ENCODE measurements at regions not wholly inside any gene's neighbourhood (a gene's known extent, or its start where the extent isn't known, plus 50 kb on each side); places are given as distances from the start of the nearest gene placed in this dataset.
A peak's percentile ranks its signal among the peaks of the same experiment; 100 is the strongest.

DNA sequence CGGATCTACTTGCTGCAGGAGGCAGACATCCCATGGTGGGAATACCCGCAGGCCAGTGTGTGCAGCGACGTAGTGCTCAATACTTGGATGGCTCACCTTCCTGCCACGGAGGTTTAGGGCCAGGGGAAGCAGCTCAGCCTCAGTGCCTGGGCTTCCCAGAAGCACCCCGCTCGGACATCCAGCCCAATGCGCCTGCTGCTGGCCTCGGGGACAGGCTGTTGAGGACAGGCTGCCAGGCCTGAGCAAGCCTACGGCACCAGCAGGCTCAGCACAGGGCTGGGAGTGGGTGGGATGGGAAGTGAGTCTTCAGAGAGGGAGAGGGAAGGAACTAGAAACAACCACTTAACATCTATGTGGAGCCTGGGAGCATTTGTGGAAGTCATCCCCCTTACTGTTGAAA lies 441.3 kb upstream of the MGMT start:
- no peaks in the 10 kb centered on the region for H3K4me1 ChIP-seq
- ATAC-seq (peak in 1 of 4 donors; percentile 31), DNase-seq (peak in 1 of 2 donors; percentile 62)
- TF ChIP-seq, protein P1, sequence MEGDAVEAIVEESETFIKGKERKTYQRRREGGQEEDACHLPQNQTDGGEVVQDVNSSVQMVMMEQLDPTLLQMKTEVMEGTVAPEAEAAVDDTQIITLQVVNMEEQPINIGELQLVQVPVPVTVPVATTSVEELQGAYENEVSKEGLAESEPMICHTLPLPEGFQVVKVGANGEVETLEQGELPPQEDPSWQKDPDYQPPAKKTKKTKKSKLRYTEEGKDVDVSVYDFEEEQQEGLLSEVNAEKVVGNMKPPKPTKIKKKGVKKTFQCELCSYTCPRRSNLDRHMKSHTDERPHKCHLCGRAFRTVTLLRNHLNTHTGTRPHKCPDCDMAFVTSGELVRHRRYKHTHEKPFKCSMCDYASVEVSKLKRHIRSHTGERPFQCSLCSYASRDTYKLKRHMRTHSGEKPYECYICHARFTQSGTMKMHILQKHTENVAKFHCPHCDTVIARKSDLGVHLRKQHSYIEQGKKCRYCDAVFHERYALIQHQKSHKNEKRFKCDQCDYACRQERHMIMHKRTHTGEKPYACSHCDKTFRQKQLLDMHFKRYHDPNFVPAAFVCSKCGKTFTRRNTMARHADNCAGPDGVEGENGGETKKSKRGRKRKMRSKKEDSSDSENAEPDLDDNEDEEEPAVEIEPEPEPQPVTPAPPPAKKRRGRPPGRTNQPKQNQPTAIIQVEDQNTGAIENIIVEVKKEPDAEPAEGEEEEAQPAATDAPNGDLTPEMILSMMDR (IDR thresholded peaks at IDR 0.05) = no peak
- no peak overlapping the region for H3K27ac ChIP-seq
- WGBS, 3 donors = 42 to 64% (median 55%) methylated on average over 9 to 10 of the region's 10 CpGs
- intact Hi-C loops (cut with DNase I) = loop anchor here in 1 of 2 donors (10.0 kb wide), 1 partner anchor 401 kb away; no protein-coding TSS in a partner anchor
- no peaks in the 10 kb centered on the region for H3K9me3 ChIP-seq
- H3K4me3 ChIP-seq = no peak overlapping the region
- no peaks in the 10 kb centered on the region for H3K36me3 ChIP-seq (ENCODE audit: insufficient read depth in 1 of 2, low read depth in 1 of 2)
- peaks cover 0 to 43% (median 0%) of the 10 kb centered on the region in 3 donors for H3K27me3 ChIP-seq (ENCODE audit: insufficient read depth in 3 of 3, low read length in 2 of 3)

GRCh38 chr10:129027906-129028305 lies 439.1 kb upstream of the MGMT start:
- Histone ChIP-seq H3K36me3 (ENCODE audit: insufficient read depth in 1 of 2, low read depth in 1 of 2) (no peaks in the 10 kb centered on the region), H3K9me3 (no peaks in the 10 kb centered on the region), H3K27ac (no peak overlapping the region), H3K4me1 (no peaks in the 10 kb centered on the region), H3K27me3 (ENCODE audit: insufficient read depth in 3 of 3, low read length in 2 of 3) (peaks cover 0 to 62% (median 3%) of the 10 kb centered on the region in 3 donors), H3K4me3 (peak overlapping the region; percentile 10)
- ATAC-seq = no peak
- WGBS, 3 donors = 57 to 66% (median 60%) methylated on average over 5 of the region's 5 CpGs
- intact Hi-C loops (cut with DNase I) = loop anchor here in 1 of 2 donors (10.0 kb wide), 1 partner anchor 403 kb away; no protein-coding TSS in a partner anchor
- no peak for DNase-seq
- TF ChIP-seq, protein P1 (IDR thresholded peaks at IDR 0.05) = no peak

DNA sequence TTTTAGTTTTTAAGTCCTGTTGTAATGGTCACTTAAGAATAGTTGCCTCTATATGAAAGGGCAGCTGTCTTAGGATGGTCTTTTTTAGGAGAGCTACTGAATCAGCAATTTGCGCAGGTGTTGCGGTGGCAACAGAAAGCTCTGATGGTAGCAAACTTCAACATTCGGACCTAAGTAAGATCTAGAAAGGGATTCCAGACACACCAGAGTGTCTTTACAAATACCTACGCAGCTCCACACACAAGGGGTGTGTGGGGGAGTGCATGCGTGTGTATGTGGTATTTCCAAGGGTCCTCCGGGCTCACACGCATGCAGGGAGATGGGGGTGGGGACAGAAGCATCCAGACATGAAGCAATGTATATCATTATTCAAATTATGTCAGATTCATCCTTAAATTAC lies 438.6 kb upstream of the MGMT start:
- WGBS, 3 donors = 64 to 77% (median 68%) methylated on average over 7 of the region's 7 CpGs
- H3K27ac ChIP-seq = peak overlapping the region; percentile 31
- peak overlapping the region; percentile 10 for H3K4me3 ChIP-seq
- ATAC-seq (no peak), DNase-seq (no peak)
- peaks cover 0 to 66% (median 3%) of the 10 kb centered on the region in 3 donors for H3K27me3 ChIP-seq (ENCODE audit: insufficient read depth in 3 of 3, low read length in 2 of 3)
- TF ChIP-seq, protein P1 (IDR thresholded peaks at IDR 0.05) = no peak
- no peaks in the 10 kb centered on the region for H3K9me3 ChIP-seq
- no peaks in the 10 kb centered on the region for H3K4me1 ChIP-seq
- H3K36me3 ChIP-seq (ENCODE audit: insufficient read depth in 1 of 2, low read depth in 1 of 2) = no peaks in the 10 kb centered on the region
- intact Hi-C loops (cut with DNase I) = loop anchor here in 1 of 2 donors (10.0 kb wide), 1 partner anchor 404 kb away; no protein-coding TSS in a partner anchor

DNA sequence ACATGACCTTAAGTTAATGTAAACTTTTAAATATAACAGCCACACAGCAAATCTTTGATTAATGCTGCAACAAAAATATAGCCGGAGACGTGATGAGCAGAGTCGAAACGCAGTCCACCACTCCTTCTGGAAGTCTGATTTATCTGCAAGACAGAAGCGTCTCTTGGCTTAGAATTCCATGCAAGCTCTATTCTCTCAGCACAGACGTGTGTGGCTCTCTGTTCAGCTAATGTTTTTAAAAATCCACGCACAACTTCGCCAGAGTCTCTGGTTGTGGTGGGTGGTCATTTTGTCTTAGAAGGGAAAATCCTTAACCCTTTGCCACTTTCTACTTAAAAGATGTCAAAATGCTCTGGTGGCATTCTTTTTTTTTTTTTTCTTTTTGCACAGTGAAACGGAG lies 438.0 kb upstream of the MGMT start:
- WGBS, 3 donors = 63 to 71% (median 68%) methylated on average over 9 of the region's 9 CpGs
- ATAC-seq = no peak
- TF ChIP-seq, protein P1 (IDR thresholded peaks at IDR 0.05) = no peak
- H3K9me3 ChIP-seq = no peaks in the 10 kb centered on the region
- peaks cover 0 to 72% (median 6%) of the 10 kb centered on the region in 3 donors for H3K27me3 ChIP-seq (ENCODE audit: insufficient read depth in 3 of 3, low read length in 2 of 3)
- H3K36me3 ChIP-seq (ENCODE audit: insufficient read depth in 1 of 2, low read depth in 1 of 2) = no peaks in the 10 kb centered on the region
- no peak overlapping the region for H3K27ac ChIP-seq
- H3K4me1 ChIP-seq = no peaks in the 10 kb centered on the region
- no peak overlapping the region for H3K4me3 ChIP-seq
- intact Hi-C loops (cut with DNase I) = loop anchor here in 1 of 2 donors (10.0 kb wide), 1 partner anchor 404 kb away; no protein-coding TSS in a partner anchor
- DNase-seq = no peak
